Thyroid gland (tissue), 4 donors: ENCODE measurements at regions not wholly inside any gene's neighbourhood (a gene's known extent, or its start where the extent isn't known, plus 50 kb on each side); places are given as distances from the start of the nearest gene placed in this dataset.

Source experiments
- DNase-seq, 2 donors: peaks; one replicate each; pipeline ENCODE4 v3.0.0-alpha.2; 2019
- H3K27ac ChIP-seq, 3 donors: fragments of 200-600 bp; sonication (generic); 1 replicate in 2 of 3; 2 replicates in 1 of 3; pipeline ENCODE4 v1.5.1; 2016 to 2019; ENCODE audit warnings: mild to moderate bottlenecking in 1 of 3, moderate library complexity in 1 of 3
- H3K27me3 ChIP-seq: fragments of 200-600 bp; sonication (generic); one replicate; pipeline ENCODE4 v1.5.1; 2019
- H3K36me3 ChIP-seq, 2 donors: fragments of 200-600 bp; sonication (generic); one replicate each; pipeline ENCODE4 v1.5.1; 2016 to 2019
- H3K4me1 ChIP-seq, 2 donors: fragments of 200-600 bp; sonication (generic); one replicate each; pipeline ENCODE4 v1.5.1; 2017 to 2019
- H3K4me3 ChIP-seq, 3 donors: fragments of 200-600 bp; sonication (generic); replicated peaks in 1 of 3; 1 replicate in 2 of 3; 2 replicates in 1 of 3; pipeline ENCODE4 v1.5.1; 2016; ENCODE audit warnings: mild to moderate bottlenecking in 1 of 3
- H3K9me3 ChIP-seq: fragments of 200-600 bp; sonication (generic); one replicate; pipeline ENCODE4 v1.5.1; 2017
- CTCF ChIP-seq, 6 experiments: fragments of 200-600 bp in 3 of 6; fragments of 450-650 bp in 3 of 6; sonication (generic) in 3 of 6; IDR thresholded peaks; one replicate each; pipeline ENCODE4 v1.5.1; 2016 to 2019; ENCODE audit warnings: antibody characterized with exemption in 6 of 6, mild to moderate bottlenecking in 2 of 6, inconsistent platforms in 1 of 6, moderate library complexity in 1 of 6
- POLR2A ChIP-seq, 2 donors: fragments of 450-650 bp; IDR thresholded peaks; one replicate each; pipeline ENCODE4 v1.6.1; 2017; ENCODE audit warnings: antibody characterized with exemption in 2 of 2, mild to moderate bottlenecking in 2 of 2, moderate library complexity in 1 of 2
- WGBS, 2 donors: methylation state at CpG; one replicate each; pipeline ENCODE4 v1.1.5; 2017; 5-methylcytosine and 5-hydroxymethylcytosine counted together
- intact Hi-C: fragments of 100-400 bp; cut with DNase I; formaldehyde crosslinking; loops from one replicate; pipeline ENCODE4 v1.15.1; 2023

- no peaks in the 10 kb centered on the region for H3K36me3 ChIP-seq
- H3K9me3 ChIP-seq: no peaks in the 10 kb centered on the region
- H3K4me3 ChIP-seq: no peak overlapping the region
- DNase-seq: no peak
- H3K27ac ChIP-seq: no peak overlapping the region
- no peak for TF ChIP-seq CTCF (IDR thresholded peaks at IDR 0.05)
- TF ChIP-seq POLR2A (IDR thresholded peaks at IDR 0.05): no peak
- 95 to 98% methylated on average over 3 of the region's 3 CpGs for WGBS, 2 donors
- no peaks in the 10 kb centered on the region for H3K4me1 ChIP-seq
- no peaks in the 10 kb centered on the region for H3K27me3 ChIP-seq
- intact Hi-C loops: no loop called here
Measured at GRCh38 chr1:163544441-163544840, 222.7 kb downstream of the NUF2 start.

GRCh38 chr1:163558162-163558561 lies 236.4 kb downstream of the NUF2 start:
- no peaks in the 10 kb centered on the region for H3K36me3 ChIP-seq
- H3K9me3 ChIP-seq: no peaks in the 10 kb centered on the region
- H3K4me1 ChIP-seq: no peaks in the 10 kb centered on the region
- no peak for TF ChIP-seq CTCF (IDR thresholded peaks at IDR 0.05)
- TF ChIP-seq POLR2A (IDR thresholded peaks at IDR 0.05): no peak
- no peak for DNase-seq
- H3K4me3 ChIP-seq: no peak overlapping the region
- H3K27me3 ChIP-seq: no peaks in the 10 kb centered on the region
- intact Hi-C loops: no loop called here
- WGBS, 2 donors: 77 to 82% methylated on average over 3 of the region's 3 CpGs
- H3K27ac ChIP-seq: no peak overlapping the region

GRCh38 chr1:163561580-163562295 lies 240.0 kb downstream of the NUF2 start:
- H3K36me3 ChIP-seq: no peaks in the 10 kb centered on the region
- no peaks in the 10 kb centered on the region for H3K27me3 ChIP-seq
- DNase-seq: no peak
- intact Hi-C loops: no loop called here
- no peaks in the 10 kb centered on the region for H3K4me1 ChIP-seq
- no peak for TF ChIP-seq POLR2A (IDR thresholded peaks at IDR 0.05)
- no peak for TF ChIP-seq CTCF (IDR thresholded peaks at IDR 0.05)
- 45 to 46% methylated on average over 3 of the region's 3 CpGs for WGBS, 2 donors
- H3K9me3 ChIP-seq: no peaks in the 10 kb centered on the region
- H3K4me3 ChIP-seq: no peak overlapping the region
- no peak overlapping the region for H3K27ac ChIP-seq

- TF ChIP-seq CTCF (IDR thresholded peaks at IDR 0.05) (no peak), POLR2A (IDR thresholded peaks at IDR 0.05) (no peak)
- DNase-seq: no peak
- Histone ChIP-seq H3K36me3 (no peaks in the 10 kb centered on the region), H3K27me3 (no peaks in the 10 kb centered on the region), H3K9me3 (no peaks in the 10 kb centered on the region), H3K27ac (no peak overlapping the region), H3K4me3 (no peak overlapping the region), H3K4me1 (no peaks in the 10 kb centered on the region)
- 70 to 82% methylated on average over 2 of the region's 2 CpGs for WGBS, 2 donors
- intact Hi-C loops: no loop called here
Measured at GRCh38 chr1:163562355-163562754, 240.6 kb downstream of the NUF2 start.

- intact Hi-C loops: no loop called here
- Histone ChIP-seq H3K27me3 (no peaks in the 10 kb centered on the region), H3K4me1 (no peaks in the 10 kb centered on the region), H3K4me3 (no peak overlapping the region), H3K36me3 (no peaks in the 10 kb centered on the region), H3K9me3 (no peaks in the 10 kb centered on the region), H3K27ac (no peak overlapping the region)
- no peak for TF ChIP-seq CTCF (IDR thresholded peaks at IDR 0.05)
- TF ChIP-seq POLR2A (IDR thresholded peaks at IDR 0.05): no peak
- 61 to 62% methylated on average over 3 of the region's 3 CpGs for WGBS, 2 donors
- no peak for DNase-seq
Measured at GRCh38 chr1:163565166-163565565, 243.4 kb downstream of the NUF2 start.
